Peyer's patch (tissue), 4 donors: ENCODE measurements at regions not wholly inside any gene's neighbourhood (a gene's known extent, or its start where the extent isn't known, plus 50 kb on each side); places are given as distances from the start of the nearest gene placed in this dataset.
A peak's percentile ranks its signal among the peaks of the same experiment; 100 is the strongest.

Experiments used
- POLR2A ChIP-seq, 2 donors: fragments of 450-650 bp; IDR thresholded peaks; one replicate each; pipeline ENCODE4 v1.5.1; 2017; ENCODE audit warnings: antibody characterized with exemption in 2 of 2, mild to moderate bottlenecking in 2 of 2, moderate library complexity in 2 of 2
- TF ChIP-seq, protein P1 (sequence below), 6 experiments: fragments of 450-650 bp in 4 of 6; fragments of 200-600 bp in 2 of 6; sonication (generic) in 1 of 6; IDR thresholded peaks; one replicate each; pipeline ENCODE4 v1.5.1; 2017 to 2019; ENCODE audit warnings: antibody characterized with exemption in 6 of 6, mild to moderate bottlenecking in 3 of 6, moderate library complexity in 1 of 6

DNA sequence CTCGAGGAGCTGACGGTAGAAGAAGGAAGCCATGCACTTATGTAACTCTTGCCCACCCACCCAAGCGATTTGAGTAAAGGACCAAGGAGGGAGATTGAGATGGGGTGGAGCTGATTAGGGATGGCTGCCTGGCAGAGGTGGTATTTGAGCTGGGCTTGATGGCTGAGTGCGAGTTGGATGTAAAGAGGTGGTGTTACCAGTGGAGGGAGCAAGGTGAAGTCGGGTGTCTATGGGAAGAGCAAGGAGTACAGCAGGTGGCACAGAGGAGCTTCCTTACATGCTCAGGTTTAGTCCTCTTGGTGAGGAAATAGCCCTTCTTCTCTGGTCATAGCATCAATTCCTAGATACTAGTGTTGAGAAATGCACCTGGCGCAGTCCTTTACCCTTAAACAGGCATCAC, 294.2 kb upstream of the SKOR2 start:
- TF ChIP-seq, protein P1, sequence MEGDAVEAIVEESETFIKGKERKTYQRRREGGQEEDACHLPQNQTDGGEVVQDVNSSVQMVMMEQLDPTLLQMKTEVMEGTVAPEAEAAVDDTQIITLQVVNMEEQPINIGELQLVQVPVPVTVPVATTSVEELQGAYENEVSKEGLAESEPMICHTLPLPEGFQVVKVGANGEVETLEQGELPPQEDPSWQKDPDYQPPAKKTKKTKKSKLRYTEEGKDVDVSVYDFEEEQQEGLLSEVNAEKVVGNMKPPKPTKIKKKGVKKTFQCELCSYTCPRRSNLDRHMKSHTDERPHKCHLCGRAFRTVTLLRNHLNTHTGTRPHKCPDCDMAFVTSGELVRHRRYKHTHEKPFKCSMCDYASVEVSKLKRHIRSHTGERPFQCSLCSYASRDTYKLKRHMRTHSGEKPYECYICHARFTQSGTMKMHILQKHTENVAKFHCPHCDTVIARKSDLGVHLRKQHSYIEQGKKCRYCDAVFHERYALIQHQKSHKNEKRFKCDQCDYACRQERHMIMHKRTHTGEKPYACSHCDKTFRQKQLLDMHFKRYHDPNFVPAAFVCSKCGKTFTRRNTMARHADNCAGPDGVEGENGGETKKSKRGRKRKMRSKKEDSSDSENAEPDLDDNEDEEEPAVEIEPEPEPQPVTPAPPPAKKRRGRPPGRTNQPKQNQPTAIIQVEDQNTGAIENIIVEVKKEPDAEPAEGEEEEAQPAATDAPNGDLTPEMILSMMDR (IDR thresholded peaks at IDR 0.05): peak in 2 of 6 experiments; percentile 6 to 9
- TF ChIP-seq POLR2A (IDR thresholded peaks at IDR 0.05): no peak
